Gastroesophageal sphincter (tissue), 3 donors: ENCODE measurements at regions not wholly inside any gene's neighbourhood (a gene's known extent, or its start where the extent isn't known, plus 50 kb on each side); places are given as distances from the start of the nearest gene placed in this dataset.

Experiments
- CTCF ChIP-seq, 4 experiments: fragments of 200-600 bp in 2 of 4; fragments of 450-650 bp in 2 of 4; sonication (generic) in 1 of 4; IDR thresholded peaks; one replicate each; pipeline ENCODE4 v1.5.1; 2017 to 2019; ENCODE audit warnings: antibody characterized with exemption in 4 of 4, mild to moderate bottlenecking in 2 of 4, moderate library complexity in 2 of 4
- POLR2A ChIP-seq, 2 donors: fragments of 450-650 bp; IDR thresholded peaks; one replicate each; pipeline ENCODE4 v1.6.1; 2017; ENCODE audit warnings: antibody characterized with exemption in 2 of 2, mild to moderate bottlenecking in 2 of 2, moderate library complexity in 1 of 2
- POLR2AphosphoS5 ChIP-seq: sonication (generic); formaldehyde crosslinking; IDR thresholded peaks from one replicate; pipeline ENCODE4 v1.6.1; 2017; ENCODE audit warnings: antibody characterized with exemption

- no peak for TF ChIP-seq POLR2A (IDR thresholded peaks at IDR 0.05)
- TF ChIP-seq CTCF (IDR thresholded peaks at IDR 0.05) = no peak
- no peak for TF ChIP-seq POLR2AphosphoS5
Measured at GRCh38 chr4:120454788-120455187, 388.1 kb upstream of the MAD2L1 start.
